Stomach (tissue), 4 donors: ENCODE measurements at regions not wholly inside any gene's neighbourhood (a gene's known extent, or its start where the extent isn't known, plus 50 kb on each side); places are given as distances from the start of the nearest gene placed in this dataset.

ENCODE experiments used
- EP300 ChIP-seq: sonication (generic); formaldehyde crosslinking; IDR thresholded peaks from one replicate; pipeline ENCODE4 v1.6.1; 2017; ENCODE audit warnings: antibody characterized with exemption
- POLR2A ChIP-seq, 4 donors: fragments of 450-650 bp; IDR thresholded peaks; one replicate each; pipeline ENCODE4 v1.6.1; 2016; ENCODE audit warnings: antibody characterized with exemption in 4 of 4, control low read depth in 2 of 4, mild to moderate bottlenecking in 1 of 4, moderate library complexity in 1 of 4
- TF ChIP-seq, protein P1 (sequence below), 7 experiments: fragments of 450-650 bp in 4 of 7; fragments of 200-600 bp in 3 of 7; sonication (generic) in 3 of 7; IDR thresholded peaks; one replicate each; pipeline ENCODE4 v1.5.1; 2016 to 2019; ENCODE audit warnings: antibody characterized with exemption in 7 of 7, control low read depth in 2 of 7, mild to moderate bottlenecking in 1 of 7

DNA sequence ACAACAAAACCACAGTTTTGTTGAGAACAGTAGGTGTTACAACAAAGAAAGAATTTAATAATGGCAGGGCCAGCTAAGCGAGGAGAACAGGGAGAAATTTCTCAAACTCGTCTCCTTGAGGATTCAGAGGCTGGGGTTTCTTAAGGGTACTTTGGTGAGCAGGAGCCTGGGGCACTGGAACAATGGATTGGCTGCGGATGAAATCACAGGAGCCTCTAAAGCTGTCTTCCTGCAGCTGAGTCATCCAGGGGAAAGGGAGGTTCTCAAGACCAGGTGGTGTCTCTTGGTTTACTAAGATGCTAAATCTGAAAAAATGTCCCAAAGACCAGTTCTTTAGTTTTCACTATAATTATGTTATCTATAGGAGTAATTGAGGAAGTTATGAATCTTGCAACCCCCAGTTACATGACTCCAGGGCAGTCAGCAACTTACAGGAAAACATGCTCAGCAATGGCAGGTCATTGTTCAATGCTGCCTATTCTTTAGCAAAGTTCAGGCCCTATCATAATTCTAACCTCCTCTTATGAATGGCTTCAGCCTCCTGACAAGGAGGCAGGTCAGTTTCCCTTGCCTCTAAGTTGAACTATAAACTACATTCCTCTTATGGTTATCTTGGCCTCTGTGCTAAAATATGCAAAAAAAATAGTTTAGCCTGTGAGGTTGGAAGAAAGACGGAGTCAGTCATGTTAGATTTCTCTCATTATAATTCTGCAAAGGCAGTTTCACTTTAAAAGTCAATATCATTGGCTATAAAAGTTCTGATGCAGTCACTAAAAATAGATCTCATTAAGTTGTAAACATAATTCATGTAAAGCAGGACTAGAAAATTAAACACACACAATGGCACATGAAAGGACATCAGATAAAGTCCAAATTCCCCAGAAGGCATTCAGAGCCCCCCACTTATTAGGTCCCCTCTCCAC, 63.3 kb upstream of the CKS2 start:
- TF ChIP-seq, protein P1, sequence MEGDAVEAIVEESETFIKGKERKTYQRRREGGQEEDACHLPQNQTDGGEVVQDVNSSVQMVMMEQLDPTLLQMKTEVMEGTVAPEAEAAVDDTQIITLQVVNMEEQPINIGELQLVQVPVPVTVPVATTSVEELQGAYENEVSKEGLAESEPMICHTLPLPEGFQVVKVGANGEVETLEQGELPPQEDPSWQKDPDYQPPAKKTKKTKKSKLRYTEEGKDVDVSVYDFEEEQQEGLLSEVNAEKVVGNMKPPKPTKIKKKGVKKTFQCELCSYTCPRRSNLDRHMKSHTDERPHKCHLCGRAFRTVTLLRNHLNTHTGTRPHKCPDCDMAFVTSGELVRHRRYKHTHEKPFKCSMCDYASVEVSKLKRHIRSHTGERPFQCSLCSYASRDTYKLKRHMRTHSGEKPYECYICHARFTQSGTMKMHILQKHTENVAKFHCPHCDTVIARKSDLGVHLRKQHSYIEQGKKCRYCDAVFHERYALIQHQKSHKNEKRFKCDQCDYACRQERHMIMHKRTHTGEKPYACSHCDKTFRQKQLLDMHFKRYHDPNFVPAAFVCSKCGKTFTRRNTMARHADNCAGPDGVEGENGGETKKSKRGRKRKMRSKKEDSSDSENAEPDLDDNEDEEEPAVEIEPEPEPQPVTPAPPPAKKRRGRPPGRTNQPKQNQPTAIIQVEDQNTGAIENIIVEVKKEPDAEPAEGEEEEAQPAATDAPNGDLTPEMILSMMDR (IDR thresholded peaks at IDR 0.05), result no peak
- TF ChIP-seq POLR2A (IDR thresholded peaks at IDR 0.05) (no peak), EP300 (no peak)
